ENCODE measurements at regions not wholly inside any gene's neighbourhood (a gene's known extent, or its start where the extent isn't known, plus 50 kb on each side); places are given as distances from the start of the nearest gene placed in this dataset.

DNA sequence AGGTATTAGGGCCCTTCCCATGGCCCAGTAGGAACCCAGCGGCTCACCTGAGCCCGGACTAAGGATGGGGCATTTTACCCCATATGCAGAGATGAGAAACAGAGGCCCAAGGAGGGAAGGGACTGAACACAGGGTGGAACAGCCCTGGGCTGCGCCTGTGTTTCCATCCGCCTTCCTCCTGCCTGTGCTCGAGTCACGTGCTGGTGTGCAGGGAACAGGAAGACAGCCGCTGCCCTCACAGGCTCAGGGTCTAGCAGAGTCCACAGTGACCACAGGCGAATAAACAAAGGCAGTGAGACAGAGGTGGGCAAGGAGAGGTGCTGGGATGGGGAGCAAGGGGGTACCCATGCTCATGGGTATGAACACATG, 129.4 kb downstream of the C9orf50 start:
- TF ChIP-seq, protein P1, sequence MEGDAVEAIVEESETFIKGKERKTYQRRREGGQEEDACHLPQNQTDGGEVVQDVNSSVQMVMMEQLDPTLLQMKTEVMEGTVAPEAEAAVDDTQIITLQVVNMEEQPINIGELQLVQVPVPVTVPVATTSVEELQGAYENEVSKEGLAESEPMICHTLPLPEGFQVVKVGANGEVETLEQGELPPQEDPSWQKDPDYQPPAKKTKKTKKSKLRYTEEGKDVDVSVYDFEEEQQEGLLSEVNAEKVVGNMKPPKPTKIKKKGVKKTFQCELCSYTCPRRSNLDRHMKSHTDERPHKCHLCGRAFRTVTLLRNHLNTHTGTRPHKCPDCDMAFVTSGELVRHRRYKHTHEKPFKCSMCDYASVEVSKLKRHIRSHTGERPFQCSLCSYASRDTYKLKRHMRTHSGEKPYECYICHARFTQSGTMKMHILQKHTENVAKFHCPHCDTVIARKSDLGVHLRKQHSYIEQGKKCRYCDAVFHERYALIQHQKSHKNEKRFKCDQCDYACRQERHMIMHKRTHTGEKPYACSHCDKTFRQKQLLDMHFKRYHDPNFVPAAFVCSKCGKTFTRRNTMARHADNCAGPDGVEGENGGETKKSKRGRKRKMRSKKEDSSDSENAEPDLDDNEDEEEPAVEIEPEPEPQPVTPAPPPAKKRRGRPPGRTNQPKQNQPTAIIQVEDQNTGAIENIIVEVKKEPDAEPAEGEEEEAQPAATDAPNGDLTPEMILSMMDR (conservative IDR thresholded peaks at IDR 0.05), result no peak
- no peak for TF ChIP-seq EZH2 (IDR thresholded peaks at IDR 0.05; ENCODE audit: low read depth)
